ENCODE measurements at regions not wholly inside any gene's neighbourhood (a gene's known extent, or its start where the extent isn't known, plus 50 kb on each side); places are given as distances from the start of the nearest gene placed in this dataset.

GRCh38 chr4:189533603-189534002 lies 407.1 kb upstream of the FRG1 start:
- no peaks in the 10 kb centered on the region for H3K27me3 ChIP-seq (ENCODE audit: control insufficient read depth, insufficient read depth, low read length)
- intact Hi-C loops (cut with micrococcal nuclease; ENCODE audit: unreplicated experiment) = no loop called here
- no peaks in the 10 kb centered on the region for H3K4me1 ChIP-seq (ENCODE audit: control insufficient read depth, insufficient read depth, low read length)
- BruUV-seq (replicated peaks) = no TSS peak
- no peaks in the 10 kb centered on the region for H3K9me3 ChIP-seq (ENCODE audit: control insufficient read depth, insufficient read depth, low read depth, low read length)
- no peaks in the 10 kb centered on the region for H3K36me3 ChIP-seq (ENCODE audit: control insufficient read depth, insufficient read depth, low read length)
- ChIA-PET CTCF (no interaction called here), POLR2A (no interaction called here)
- DNase-seq (ENCODE audit: low read depth, low spot score) (no peak), ATAC-seq (no peak)
- H3K4me3 ChIP-seq (ENCODE audit: low read depth in 2 of 2, low read length in 2 of 2) = no peak overlapping the region
- no peak overlapping the region for H3K27ac ChIP-seq (ENCODE audit: low read length)
- TF ChIP-seq, protein P1, sequence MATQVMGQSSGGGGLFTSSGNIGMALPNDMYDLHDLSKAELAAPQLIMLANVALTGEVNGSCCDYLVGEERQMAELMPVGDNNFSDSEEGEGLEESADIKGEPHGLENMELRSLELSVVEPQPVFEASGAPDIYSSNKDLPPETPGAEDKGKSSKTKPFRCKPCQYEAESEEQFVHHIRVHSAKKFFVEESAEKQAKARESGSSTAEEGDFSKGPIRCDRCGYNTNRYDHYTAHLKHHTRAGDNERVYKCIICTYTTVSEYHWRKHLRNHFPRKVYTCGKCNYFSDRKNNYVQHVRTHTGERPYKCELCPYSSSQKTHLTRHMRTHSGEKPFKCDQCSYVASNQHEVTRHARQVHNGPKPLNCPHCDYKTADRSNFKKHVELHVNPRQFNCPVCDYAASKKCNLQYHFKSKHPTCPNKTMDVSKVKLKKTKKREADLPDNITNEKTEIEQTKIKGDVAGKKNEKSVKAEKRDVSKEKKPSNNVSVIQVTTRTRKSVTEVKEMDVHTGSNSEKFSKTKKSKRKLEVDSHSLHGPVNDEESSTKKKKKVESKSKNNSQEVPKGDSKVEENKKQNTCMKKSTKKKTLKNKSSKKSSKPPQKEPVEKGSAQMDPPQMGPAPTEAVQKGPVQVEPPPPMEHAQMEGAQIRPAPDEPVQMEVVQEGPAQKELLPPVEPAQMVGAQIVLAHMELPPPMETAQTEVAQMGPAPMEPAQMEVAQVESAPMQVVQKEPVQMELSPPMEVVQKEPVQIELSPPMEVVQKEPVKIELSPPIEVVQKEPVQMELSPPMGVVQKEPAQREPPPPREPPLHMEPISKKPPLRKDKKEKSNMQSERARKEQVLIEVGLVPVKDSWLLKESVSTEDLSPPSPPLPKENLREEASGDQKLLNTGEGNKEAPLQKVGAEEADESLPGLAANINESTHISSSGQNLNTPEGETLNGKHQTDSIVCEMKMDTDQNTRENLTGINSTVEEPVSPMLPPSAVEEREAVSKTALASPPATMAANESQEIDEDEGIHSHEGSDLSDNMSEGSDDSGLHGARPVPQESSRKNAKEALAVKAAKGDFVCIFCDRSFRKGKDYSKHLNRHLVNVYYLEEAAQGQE (IDR thresholded peaks at IDR 0.05; ENCODE audit: insufficient read depth in 1 of 2, low read depth in 2 of 2, low read length in 1 of 2) = no peak
- no peak for TF ChIP-seq TCF7L2 (IDR thresholded peaks at IDR 0.05; ENCODE audit: low read depth, low read length)
- no peak for TF ChIP-seq POLR2AphosphoS5 (IDR thresholded peaks at IDR 0.05; ENCODE audit: low read depth, low read length)
- TF ChIP-seq, protein P2, sequence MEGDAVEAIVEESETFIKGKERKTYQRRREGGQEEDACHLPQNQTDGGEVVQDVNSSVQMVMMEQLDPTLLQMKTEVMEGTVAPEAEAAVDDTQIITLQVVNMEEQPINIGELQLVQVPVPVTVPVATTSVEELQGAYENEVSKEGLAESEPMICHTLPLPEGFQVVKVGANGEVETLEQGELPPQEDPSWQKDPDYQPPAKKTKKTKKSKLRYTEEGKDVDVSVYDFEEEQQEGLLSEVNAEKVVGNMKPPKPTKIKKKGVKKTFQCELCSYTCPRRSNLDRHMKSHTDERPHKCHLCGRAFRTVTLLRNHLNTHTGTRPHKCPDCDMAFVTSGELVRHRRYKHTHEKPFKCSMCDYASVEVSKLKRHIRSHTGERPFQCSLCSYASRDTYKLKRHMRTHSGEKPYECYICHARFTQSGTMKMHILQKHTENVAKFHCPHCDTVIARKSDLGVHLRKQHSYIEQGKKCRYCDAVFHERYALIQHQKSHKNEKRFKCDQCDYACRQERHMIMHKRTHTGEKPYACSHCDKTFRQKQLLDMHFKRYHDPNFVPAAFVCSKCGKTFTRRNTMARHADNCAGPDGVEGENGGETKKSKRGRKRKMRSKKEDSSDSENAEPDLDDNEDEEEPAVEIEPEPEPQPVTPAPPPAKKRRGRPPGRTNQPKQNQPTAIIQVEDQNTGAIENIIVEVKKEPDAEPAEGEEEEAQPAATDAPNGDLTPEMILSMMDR (IDR thresholded peaks at IDR 0.05) = no peak
- TF ChIP-seq SIN3A (IDR thresholded peaks at IDR 0.05; ENCODE audit: borderline replicate concordance, insufficient read depth, low read depth, low read length) = no peak
- in situ Hi-C loops (cut with HindIII; ENCODE audit: low pct_unique_long_range_greater_than_20kb, low sequenced_read_pairs) = no loop called here

GRCh38 chr4:189547559-189547958 lies 393.1 kb upstream of the FRG1 start:
- BruUV-seq (replicated peaks) = no TSS peak
- Histone ChIP-seq H3K4me3 (ENCODE audit: low read depth in 2 of 2, low read length in 2 of 2) (no peak overlapping the region), H3K27ac (ENCODE audit: low read length) (no peak overlapping the region), H3K27me3 (ENCODE audit: control insufficient read depth, insufficient read depth, low read length) (no peaks in the 10 kb centered on the region), H3K4me1 (ENCODE audit: control insufficient read depth, insufficient read depth, low read length) (no peaks in the 10 kb centered on the region), H3K36me3 (ENCODE audit: control insufficient read depth, insufficient read depth, low read length) (no peaks in the 10 kb centered on the region), H3K9me3 (ENCODE audit: control insufficient read depth, insufficient read depth, low read depth, low read length) (no peaks in the 10 kb centered on the region)
- CTCF ChIA-PET = no interaction called here
- intact Hi-C loops (cut with micrococcal nuclease; ENCODE audit: unreplicated experiment) = no loop called here
- no peak for DNase-seq (ENCODE audit: low read depth, low spot score)
- no peak for TF ChIP-seq SIN3A (IDR thresholded peaks at IDR 0.05; ENCODE audit: borderline replicate concordance, insufficient read depth, low read depth, low read length)
- TF ChIP-seq, protein P1 (IDR thresholded peaks at IDR 0.05; ENCODE audit: insufficient read depth in 1 of 2, low read depth in 2 of 2, low read length in 1 of 2) = no peak
- TF ChIP-seq TCF7L2 (IDR thresholded peaks at IDR 0.05; ENCODE audit: low read depth, low read length) = no peak
- TF ChIP-seq, protein P2 (IDR thresholded peaks at IDR 0.05) = no peak
- no peak for TF ChIP-seq POLR2AphosphoS5 (IDR thresholded peaks at IDR 0.05; ENCODE audit: low read depth, low read length)
- ATAC-seq = no peak
- in situ Hi-C loops (cut with HindIII; ENCODE audit: low pct_unique_long_range_greater_than_20kb, low sequenced_read_pairs) = no loop called here
- POLR2A ChIA-PET = no interaction called here
